H1 (cell line): ENCODE measurements at regions not wholly inside any gene's neighbourhood (a gene's known extent, or its start where the extent isn't known, plus 50 kb on each side); places are given as distances from the start of the nearest gene placed in this dataset.

Source experiments
- GTF2F1 ChIP-seq: IDR thresholded peaks from 2 replicates; pipeline ENCODE4 v1.6.1; 2012; ENCODE audit warnings: low read depth, low read length, improper control_type of control experiment, borderline replicate concordance
- RXRA ChIP-seq: IDR thresholded peaks from 2 replicates; pipeline ENCODE4 v1.6.1; 2011; ENCODE audit warnings: low read depth, mild to moderate bottlenecking, low read length, moderate library complexity; ENCODE audit not compliant: insufficient read depth

GRCh38 chr16:54798267-54798666 is 132.4 kb upstream of the IRX5 start (continued):
- no peak for TF ChIP-seq RXRA
- no peak for TF ChIP-seq GTF2F1
